ENCODE measurements at regions not wholly inside any gene's neighbourhood (a gene's known extent, or its start where the extent isn't known, plus 50 kb on each side); places are given as distances from the start of the nearest gene placed in this dataset.

DNA sequence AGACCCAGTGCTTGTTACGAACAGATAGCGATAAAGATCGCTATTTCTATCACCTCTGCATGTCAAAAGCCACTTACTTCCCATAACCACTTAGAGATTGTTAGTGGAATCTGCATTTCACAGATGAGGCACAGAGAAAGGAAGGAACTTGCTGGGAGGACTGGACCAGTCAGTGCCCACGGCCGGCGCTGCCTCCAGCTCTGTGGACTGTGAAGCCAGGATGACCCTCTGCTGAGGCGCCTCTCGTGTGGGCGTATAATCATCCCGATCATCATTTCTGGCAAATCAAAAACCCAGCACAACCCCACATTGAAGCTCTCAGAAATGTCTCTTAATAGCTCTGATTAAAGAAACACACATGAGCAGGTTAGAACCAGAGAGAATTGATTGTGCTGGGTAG lies 61.5 kb upstream of the ADRA2C start:
- TF ChIP-seq, protein P1, sequence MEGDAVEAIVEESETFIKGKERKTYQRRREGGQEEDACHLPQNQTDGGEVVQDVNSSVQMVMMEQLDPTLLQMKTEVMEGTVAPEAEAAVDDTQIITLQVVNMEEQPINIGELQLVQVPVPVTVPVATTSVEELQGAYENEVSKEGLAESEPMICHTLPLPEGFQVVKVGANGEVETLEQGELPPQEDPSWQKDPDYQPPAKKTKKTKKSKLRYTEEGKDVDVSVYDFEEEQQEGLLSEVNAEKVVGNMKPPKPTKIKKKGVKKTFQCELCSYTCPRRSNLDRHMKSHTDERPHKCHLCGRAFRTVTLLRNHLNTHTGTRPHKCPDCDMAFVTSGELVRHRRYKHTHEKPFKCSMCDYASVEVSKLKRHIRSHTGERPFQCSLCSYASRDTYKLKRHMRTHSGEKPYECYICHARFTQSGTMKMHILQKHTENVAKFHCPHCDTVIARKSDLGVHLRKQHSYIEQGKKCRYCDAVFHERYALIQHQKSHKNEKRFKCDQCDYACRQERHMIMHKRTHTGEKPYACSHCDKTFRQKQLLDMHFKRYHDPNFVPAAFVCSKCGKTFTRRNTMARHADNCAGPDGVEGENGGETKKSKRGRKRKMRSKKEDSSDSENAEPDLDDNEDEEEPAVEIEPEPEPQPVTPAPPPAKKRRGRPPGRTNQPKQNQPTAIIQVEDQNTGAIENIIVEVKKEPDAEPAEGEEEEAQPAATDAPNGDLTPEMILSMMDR (IDR thresholded peaks at IDR 0.05), result no peak
- TF ChIP-seq POLR2A (IDR thresholded peaks at IDR 0.05), result no peak

Measured in ovary (tissue), 3 donors.